HepG2 (cell line): ENCODE measurements at regions not wholly inside any gene's neighbourhood (a gene's known extent, or its start where the extent isn't known, plus 50 kb on each side); places are given as distances from the start of the nearest gene placed in this dataset.

Experiments used
- ATAC-seq: fragments of 200-7000 bp; cut with Tn5 transposase; 3 replicates; pipeline ENCODE4 v1.9.1; 2020; ENCODE audit warnings: mild to moderate bottlenecking, moderate library complexity
- BruUV-seq: library from RNA; stranded (reverse); fragments of 400-500 nt; replicated peaks from 2 replicates; lab custom pipeline; 2021; lab: Mats Ljungman, UMichigan
- CTCF ChIA-PET: fragments of 300-600 bp; formaldehyde crosslinking; extraction: SDS; loops from one replicate; lab custom pipeline; 2021; ENCODE audit warnings: low total read pairs, inconsistent platforms, low intra/inter-chr PET ratio; lab: Yijun Ruan, JAX
- POLR2A ChIA-PET: fragments of 350-600 bp; sonication (Branson Sonifier 250); formaldehyde crosslinking; loops from one replicate; lab custom pipeline; 2020; ENCODE audit warnings: antibody characterized with exemption, inconsistent platforms; lab: Yijun Ruan, JAX
- DNase-seq: peaks from one replicate; pipeline ENCODE4 v3.0.0-alpha.2; 2015; ENCODE audit warnings: low spot score
- FAIRE-seq: peaks from 3 replicates; lab custom pipeline; 2011; peaks lifted over from hg19 to GRCh38; lab: Jason Lieb, UNC
- H2AFZ ChIP-seq: one replicate; pipeline ENCODE4 v1.6.1; 2011; ENCODE audit warnings: low read length, inconsistent platforms
- H3K27ac ChIP-seq: fragments of 300-600 bp; 3 replicates; pipeline ENCODE4 v1.8.0; 2011; ENCODE audit warnings: mixed run types, mild to moderate bottlenecking, mixed read lengths, low read length, inconsistent platforms; ENCODE audit not compliant: insufficient read depth; ENCODE audit errors: extremely low read length
- H3K27me3 ChIP-seq, 2 experiments: fragments of 200-600 bp in 1 of 2; 2 replicates in 1 of 2; 3 replicates in 1 of 2; pipeline versions ENCODE4 v1.6.0 to v1.8.0; 2011; ENCODE audit warnings: low read length in 2 of 2, mild to moderate bottlenecking in 2 of 2, moderate library complexity in 2 of 2, inconsistent platforms in 1 of 2; ENCODE audit not compliant: insufficient read depth in 2 of 2, control insufficient read depth in 1 of 2
- H3K36me3 ChIP-seq, 2 experiments: fragments of 200-600 bp in 1 of 2; replicated peaks in 1 of 2; 2 replicates in 1 of 2; 3 replicates in 1 of 2; pipeline versions ENCODE4 v1.5.1 to v1.8.0; 2011; ENCODE audit warnings: low read length in 2 of 2, inconsistent platforms in 1 of 2; ENCODE audit not compliant: insufficient read depth in 2 of 2, control insufficient read depth in 1 of 2
- H3K4me1 ChIP-seq: 2 replicates; pipeline ENCODE4 v1.5.1; 2012; ENCODE audit warnings: low read length, inconsistent platforms; ENCODE audit not compliant: insufficient read depth
- H3K4me2 ChIP-seq: 2 replicates; pipeline ENCODE4 v1.6.0; 2011; ENCODE audit warnings: low read depth, low read length, inconsistent platforms
- H3K4me3 ChIP-seq, 3 experiments: fragments of 200-600 bp in 1 of 3; sonication (generic), shearing (Covaris generic) in 1 of 3; replicated peaks in 1 of 3; 2 replicates each; pipeline ENCODE4 v1.5.1; 2011 to 2016; ENCODE audit warnings: low read length in 3 of 3, inconsistent platforms in 2 of 3, low read depth in 2 of 3, mild to moderate bottlenecking in 2 of 3, control low read depth in 1 of 3, mixed read lengths in 1 of 3; ENCODE audit not compliant: insufficient read depth in 1 of 3
- H3K79me2 ChIP-seq: one replicate; pipeline ENCODE4 v1.6.1; 2011; ENCODE audit warnings: low read length, inconsistent platforms; ENCODE audit not compliant: insufficient read depth
- H3K9ac ChIP-seq: 2 replicates; pipeline ENCODE4 v1.6.0; 2011; ENCODE audit warnings: mild to moderate bottlenecking, low read depth, low read length, inconsistent platforms; ENCODE audit not compliant: insufficient read depth
- H3K9me3 ChIP-seq: 2 replicates; pipeline ENCODE4 v1.5.1; 2012; ENCODE audit warnings: mild to moderate bottlenecking, low read length
- H4K20me1 ChIP-seq: 2 replicates; pipeline ENCODE4 v1.6.0; 2011; ENCODE audit warnings: inconsistent platforms, mild to moderate bottlenecking, low read length, moderate library complexity; ENCODE audit not compliant: insufficient read depth
- EP300 ChIP-seq, 3 experiments: sonication (generic) in 1 of 3; formaldehyde crosslinking in 1 of 3; IDR thresholded peaks; 2 replicates each; pipeline versions ENCODE4 v1.5.1 to v1.6.1; 2011 to 2020; ENCODE audit warnings: low read depth in 2 of 3, low read length in 2 of 3, borderline replicate concordance in 1 of 3, improper control_type of control experiment in 1 of 3, mild to moderate bottlenecking in 1 of 3, missing genetic modification reagents in 1 of 3, moderate library complexity in 1 of 3
- KMT2A ChIP-seq: sonication (generic); formaldehyde crosslinking; IDR thresholded peaks from 2 replicates; pipeline ENCODE4 v1.4.0; 2020; ENCODE audit warnings: missing genetic modification reagents
- NFKBIZ ChIP-seq: IDR thresholded peaks from 2 replicates; pipeline ENCODE4 v1.6.1; 2018; ENCODE audit warnings: missing genetic modification reagents, missing compliant biosample characterization
- PRMT3 ChIP-seq: sonication (generic); formaldehyde crosslinking; IDR thresholded peaks from 2 replicates; pipeline ENCODE4 v1.8.1; 2022; ENCODE audit warnings: low read depth, mild to moderate bottlenecking, moderate library complexity, missing genetic modification reagents, borderline replicate concordance
- ZBTB20 ChIP-seq: sonication (generic); formaldehyde crosslinking; IDR thresholded peaks from 2 replicates; pipeline ENCODE4 v1.8.1; 2023; ENCODE audit warnings: missing genetic modification reagents, low read depth, mild to moderate bottlenecking, borderline replicate concordance
- ZNF430 ChIP-seq: sonication (generic); formaldehyde crosslinking; IDR thresholded peaks from 2 replicates; pipeline ENCODE4 v1.9.0; 2021; ENCODE audit warnings: mild to moderate bottlenecking, missing genetic modification reagents
- ZNF552 ChIP-seq: sonication (generic); formaldehyde crosslinking; IDR thresholded peaks from 2 replicates; pipeline ENCODE4 v1.9.0; 2022; ENCODE audit warnings: missing genetic modification reagents, mild to moderate bottlenecking, borderline replicate concordance
- ZNF772 ChIP-seq: sonication (generic); formaldehyde crosslinking; IDR thresholded peaks from 2 replicates; pipeline ENCODE4 v1.5.0; 2020; ENCODE audit warnings: mild to moderate bottlenecking, missing genetic modification reagents
- in situ Hi-C: cut with HindIII; loops from 2 replicates; pipeline ENCODE4 v1.10.0; 2017; ENCODE audit warnings: low pct_unique_long_range_greater_than_20kb; ENCODE audit not compliant: extremely low pct_ligation_motif_present
- intact Hi-C: fragments of 100-400 bp; cut with micrococcal nuclease; formaldehyde crosslinking; loops from one replicate; pipeline ENCODE4 v1.10.0; 2022; ENCODE audit not compliant: unreplicated experiment
- TF ChIP-seq, protein P1 (sequence below): sonication (generic); formaldehyde crosslinking; IDR thresholded peaks from 2 replicates; pipeline ENCODE4 v1.4.0; 2020; ENCODE audit warnings: missing genetic modification reagents, mild to moderate bottlenecking, borderline replicate concordance
- TF ChIP-seq, protein P2 (sequence below): sonication (generic); formaldehyde crosslinking; IDR thresholded peaks from 2 replicates; pipeline ENCODE4 v1.4.0; 2020; ENCODE audit warnings: missing genetic modification reagents
- TF ChIP-seq, protein P3 (sequence below): sonication (generic); formaldehyde crosslinking; IDR thresholded peaks from 2 replicates; pipeline ENCODE4 v1.5.0; 2020; ENCODE audit warnings: mild to moderate bottlenecking, low read depth, missing genetic modification reagents, borderline replicate concordance
- TF ChIP-seq, protein P4 (sequence below): sonication (generic); formaldehyde crosslinking; IDR thresholded peaks from 2 replicates; pipeline ENCODE4 v1.8.0; 2022; ENCODE audit warnings: mild to moderate bottlenecking, missing genetic modification reagents, moderate library complexity
- TF ChIP-seq, protein P5 (sequence below): sonication (generic); formaldehyde crosslinking; IDR thresholded peaks from 2 replicates; pipeline ENCODE4 v1.5.1; 2020; ENCODE audit warnings: missing genetic modification reagents, mild to moderate bottlenecking, borderline replicate concordance
- TF ChIP-seq, protein P6 (sequence below): sonication (generic); formaldehyde crosslinking; IDR thresholded peaks from 2 replicates; pipeline ENCODE4 v1.5.0; 2020; ENCODE audit warnings: missing genetic modification reagents

DNA sequence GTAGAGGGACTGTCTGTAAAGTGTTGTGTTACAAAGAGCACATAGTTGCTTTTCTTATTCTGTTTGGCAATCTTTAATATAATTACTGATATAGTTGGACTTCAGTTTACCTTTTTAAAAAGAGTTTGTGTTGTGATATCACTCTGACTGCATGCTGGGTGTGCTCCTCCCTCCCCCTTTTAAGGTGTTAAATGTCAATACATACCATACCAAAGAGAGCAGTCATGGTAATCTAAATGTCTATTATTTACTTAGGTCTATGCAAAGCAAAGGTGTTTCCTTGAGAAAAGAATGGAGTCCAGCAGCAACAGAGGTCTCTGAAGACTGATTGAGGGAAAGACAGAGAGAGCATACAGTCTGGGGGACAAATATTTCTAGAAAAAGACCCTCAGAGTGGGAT is 275.1 kb upstream of the NRP1 start:
- H3K4me2 ChIP-seq, result no peak overlapping the region
- no peak for DNase-seq
- H3K27me3 ChIP-seq, result no peaks in the 10 kb centered on the region
- CTCF ChIA-PET, result no interaction called here
- in situ Hi-C loops (no loop called here), intact Hi-C loops (no loop called here)
- POLR2A ChIA-PET, result no interaction called here
- H3K4me1 ChIP-seq, result no peaks in the 10 kb centered on the region
- no TSS peak for BruUV-seq
- no peak overlapping the region for H3K27ac ChIP-seq
- H3K36me3 ChIP-seq, result no peaks in the 10 kb centered on the region
- H4K20me1 ChIP-seq, result no peaks in the 10 kb centered on the region
- no peak overlapping the region for H3K9ac ChIP-seq
- H3K9me3 ChIP-seq, result 0 out of 2 replicates have a peak, but pooled peaks cover 6% of the 10 kb centered on the region
- FAIRE-seq, result no peak
- H3K79me2 ChIP-seq, result no peaks in the 10 kb centered on the region
- H2AFZ ChIP-seq, result no peak overlapping the region
- ATAC-seq, result no peak
- H3K4me3 ChIP-seq, result no peak overlapping the region
- TF ChIP-seq KMT2A (no peak), ZBTB20 (no peak), ZNF772 (CRISPR knock-in tag) (no peak), NFKBIZ (CRISPR knock-in tag) (no peak), ZNF552 (no peak), ZNF430 (no peak), PRMT3 (CRISPR knock-in tag) (no peak), EP300 (IDR thresholded peaks at IDR 0.05; ENCODE audit: low read depth in 2 of 2, low read length in 2 of 2) (no peak), EP300 (CRISPR knock-in tag; IDR thresholded peaks at IDR 0.05; ENCODE audit: borderline replicate concordance) (no peak)
- TF ChIP-seq, protein P1, sequence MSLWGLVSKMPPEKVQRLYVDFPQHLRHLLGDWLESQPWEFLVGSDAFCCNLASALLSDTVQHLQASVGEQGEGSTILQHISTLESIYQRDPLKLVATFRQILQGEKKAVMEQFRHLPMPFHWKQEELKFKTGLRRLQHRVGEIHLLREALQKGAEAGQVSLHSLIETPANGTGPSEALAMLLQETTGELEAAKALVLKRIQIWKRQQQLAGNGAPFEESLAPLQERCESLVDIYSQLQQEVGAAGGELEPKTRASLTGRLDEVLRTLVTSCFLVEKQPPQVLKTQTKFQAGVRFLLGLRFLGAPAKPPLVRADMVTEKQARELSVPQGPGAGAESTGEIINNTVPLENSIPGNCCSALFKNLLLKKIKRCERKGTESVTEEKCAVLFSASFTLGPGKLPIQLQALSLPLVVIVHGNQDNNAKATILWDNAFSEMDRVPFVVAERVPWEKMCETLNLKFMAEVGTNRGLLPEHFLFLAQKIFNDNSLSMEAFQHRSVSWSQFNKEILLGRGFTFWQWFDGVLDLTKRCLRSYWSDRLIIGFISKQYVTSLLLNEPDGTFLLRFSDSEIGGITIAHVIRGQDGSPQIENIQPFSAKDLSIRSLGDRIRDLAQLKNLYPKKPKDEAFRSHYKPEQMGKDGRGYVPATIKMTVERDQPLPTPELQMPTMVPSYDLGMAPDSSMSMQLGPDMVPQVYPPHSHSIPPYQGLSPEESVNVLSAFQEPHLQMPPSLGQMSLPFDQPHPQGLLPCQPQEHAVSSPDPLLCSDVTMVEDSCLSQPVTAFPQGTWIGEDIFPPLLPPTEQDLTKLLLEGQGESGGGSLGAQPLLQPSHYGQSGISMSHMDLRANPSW, result no peak
- TF ChIP-seq, protein P2, sequence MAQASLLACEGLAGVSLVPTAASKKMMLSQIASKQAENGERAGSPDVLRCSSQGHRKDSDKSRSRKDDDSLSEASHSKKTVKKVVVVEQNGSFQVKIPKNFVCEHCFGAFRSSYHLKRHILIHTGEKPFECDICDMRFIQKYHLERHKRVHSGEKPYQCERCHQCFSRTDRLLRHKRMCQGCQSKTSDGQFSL (CRISPR knock-in tag), result no peak
- TF ChIP-seq, protein P3, sequence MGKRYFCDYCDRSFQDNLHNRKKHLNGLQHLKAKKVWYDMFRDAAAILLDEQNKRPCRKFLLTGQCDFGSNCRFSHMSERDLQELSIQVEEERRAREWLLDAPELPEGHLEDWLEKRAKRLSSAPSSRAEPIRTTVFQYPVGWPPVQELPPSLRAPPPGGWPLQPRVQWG (CRISPR knock-in tag), result no peak
- TF ChIP-seq, protein P4, sequence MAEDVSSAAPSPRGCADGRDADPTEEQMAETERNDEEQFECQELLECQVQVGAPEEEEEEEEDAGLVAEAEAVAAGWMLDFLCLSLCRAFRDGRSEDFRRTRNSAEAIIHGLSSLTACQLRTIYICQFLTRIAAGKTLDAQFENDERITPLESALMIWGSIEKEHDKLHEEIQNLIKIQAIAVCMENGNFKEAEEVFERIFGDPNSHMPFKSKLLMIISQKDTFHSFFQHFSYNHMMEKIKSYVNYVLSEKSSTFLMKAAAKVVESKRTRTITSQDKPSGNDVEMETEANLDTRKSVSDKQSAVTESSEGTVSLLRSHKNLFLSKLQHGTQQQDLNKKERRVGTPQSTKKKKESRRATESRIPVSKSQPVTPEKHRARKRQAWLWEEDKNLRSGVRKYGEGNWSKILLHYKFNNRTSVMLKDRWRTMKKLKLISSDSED, result no peak
- TF ChIP-seq, protein P5, sequence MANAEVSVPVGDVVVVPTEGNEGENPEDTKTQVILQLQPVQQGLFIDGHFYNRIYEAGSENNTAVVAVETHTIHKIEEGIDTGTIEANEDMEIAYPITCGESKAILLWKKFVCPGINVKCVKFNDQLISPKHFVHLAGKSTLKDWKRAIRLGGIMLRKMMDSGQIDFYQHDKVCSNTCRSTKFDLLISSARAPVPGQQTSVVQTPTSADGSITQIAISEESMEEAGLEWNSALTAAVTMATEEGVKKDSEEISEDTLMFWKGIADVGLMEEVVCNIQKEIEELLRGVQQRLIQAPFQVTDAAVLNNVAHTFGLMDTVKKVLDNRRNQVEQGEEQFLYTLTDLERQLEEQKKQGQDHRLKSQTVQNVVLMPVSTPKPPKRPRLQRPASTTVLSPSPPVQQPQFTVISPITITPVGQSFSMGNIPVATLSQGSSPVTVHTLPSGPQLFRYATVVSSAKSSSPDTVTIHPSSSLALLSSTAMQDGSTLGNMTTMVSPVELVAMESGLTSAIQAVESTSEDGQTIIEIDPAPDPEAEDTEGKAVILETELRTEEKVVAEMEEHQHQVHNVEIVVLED, result no peak
- TF ChIP-seq, protein P6, sequence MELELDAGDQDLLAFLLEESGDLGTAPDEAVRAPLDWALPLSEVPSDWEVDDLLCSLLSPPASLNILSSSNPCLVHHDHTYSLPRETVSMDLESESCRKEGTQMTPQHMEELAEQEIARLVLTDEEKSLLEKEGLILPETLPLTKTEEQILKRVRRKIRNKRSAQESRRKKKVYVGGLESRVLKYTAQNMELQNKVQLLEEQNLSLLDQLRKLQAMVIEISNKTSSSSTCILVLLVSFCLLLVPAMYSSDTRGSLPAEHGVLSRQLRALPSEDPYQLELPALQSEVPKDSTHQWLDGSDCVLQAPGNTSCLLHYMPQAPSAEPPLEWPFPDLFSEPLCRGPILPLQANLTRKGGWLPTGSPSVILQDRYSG, result no peak
